Esophagus muscularis mucosa (tissue), 4 donors: ENCODE measurements at regions not wholly inside any gene's neighbourhood (a gene's known extent, or its start where the extent isn't known, plus 50 kb on each side); places are given as distances from the start of the nearest gene placed in this dataset.

Source experiments
- DNase-seq: peaks from one replicate; pipeline ENCODE4 v3.0.0-alpha.2; 2017; ENCODE audit errors: extremely low spot score
- H3K27ac ChIP-seq, 4 donors: fragments of 200-600 bp; sonication (generic); replicated peaks in 1 of 4; 1 replicate in 3 of 4; 2 replicates in 1 of 4; pipeline ENCODE4 v1.5.1; 2016 to 2019; ENCODE audit warnings: mild to moderate bottlenecking in 1 of 4
- H3K27me3 ChIP-seq, 4 donors: fragments of 200-600 bp; sonication (generic); one replicate each; pipeline versions ENCODE4 v1.5.1 to v1.6.0; 2016 to 2019
- H3K36me3 ChIP-seq, 4 donors: fragments of 200-600 bp; sonication (generic); one replicate each; pipeline ENCODE4 v1.5.1; 2016 to 2019
- H3K4me1 ChIP-seq, 4 donors: fragments of 200-600 bp; sonication (generic); one replicate each; pipeline ENCODE4 v1.5.1; 2016 to 2019
- H3K4me3 ChIP-seq, 4 donors: fragments of 200-600 bp; sonication (generic); 1 replicate in 2 of 4; 2 replicates in 2 of 4; pipeline ENCODE4 v1.5.1; 2016 to 2019; ENCODE audit warnings: mild to moderate bottlenecking in 4 of 4, moderate library complexity in 1 of 4
- H3K9me3 ChIP-seq, 4 donors: fragments of 200-600 bp; sonication (generic); 1 replicate in 3 of 4; 2 replicates in 1 of 4; pipeline ENCODE4 v1.5.1; 2016 to 2019
- EP300 ChIP-seq: sonication (generic); formaldehyde crosslinking; IDR thresholded peaks from one replicate; pipeline ENCODE4 v1.6.1; 2017; ENCODE audit warnings: antibody characterized with exemption
- POLR2A ChIP-seq: fragments of 450-650 bp; IDR thresholded peaks from one replicate; pipeline ENCODE4 v1.6.1; 2017; ENCODE audit warnings: antibody characterized with exemption, moderate library complexity, mild to moderate bottlenecking, low read depth
- POLR2AphosphoS5 ChIP-seq, 2 donors: sonication (generic); formaldehyde crosslinking; IDR thresholded peaks; one replicate each; pipeline ENCODE4 v1.6.1; 2017; ENCODE audit warnings: antibody characterized with exemption in 2 of 2
- WGBS: methylation state at CpG from one replicate; pipeline ENCODE4 v1.1.5; 2018; 5-methylcytosine and 5-hydroxymethylcytosine counted together
- intact Hi-C: fragments of 100-400 bp; cut with DNase I; formaldehyde crosslinking; loops from one replicate; pipeline ENCODE4 v1.15.1; 2023
- TF ChIP-seq, protein P1 (sequence below), 3 experiments: fragments of 200-600 bp in 2 of 3; fragments of 450-650 bp in 1 of 3; sonication (generic) in 2 of 3; IDR thresholded peaks; one replicate each; pipeline ENCODE4 v1.5.1; 2017 to 2019; ENCODE audit warnings: antibody characterized with exemption in 3 of 3, mild to moderate bottlenecking in 2 of 3, moderate library complexity in 1 of 3

DNA sequence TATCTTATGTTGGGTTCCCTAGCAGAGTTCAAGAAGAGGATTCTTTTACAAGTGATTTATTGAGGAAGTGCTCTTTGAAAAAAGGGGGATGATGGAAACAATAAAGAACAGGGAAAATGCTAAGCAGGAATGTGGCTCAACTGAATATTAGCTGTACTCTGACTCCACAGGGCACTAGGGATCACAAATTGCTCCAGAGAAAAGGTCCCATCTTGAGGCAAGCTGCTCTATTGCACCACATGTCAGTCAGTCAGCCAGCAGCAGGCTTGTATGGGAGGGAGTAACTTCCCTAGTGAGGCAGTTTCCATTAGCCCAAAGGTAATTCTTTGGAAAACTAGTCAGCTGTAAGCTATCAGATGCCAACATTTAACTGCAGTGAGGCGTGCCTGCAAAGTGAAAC lies 73.3 kb upstream of the FNDC3A start:
- WGBS: 30% methylated on average over 1 of the region's 1 CpG
- Histone ChIP-seq H3K9me3 (no peaks in the 10 kb centered on the region), H3K4me3 (no peak overlapping the region), H3K36me3 (no peaks in the 10 kb centered on the region), H3K4me1 (no peaks in the 10 kb centered on the region), H3K27me3 (peaks cover 0 to 8% (median 0%) of the 10 kb centered on the region in 4 donors), H3K27ac (no peak overlapping the region)
- intact Hi-C loops: no loop called here
- DNase-seq: no peak
- TF ChIP-seq EP300: no peak

DNA sequence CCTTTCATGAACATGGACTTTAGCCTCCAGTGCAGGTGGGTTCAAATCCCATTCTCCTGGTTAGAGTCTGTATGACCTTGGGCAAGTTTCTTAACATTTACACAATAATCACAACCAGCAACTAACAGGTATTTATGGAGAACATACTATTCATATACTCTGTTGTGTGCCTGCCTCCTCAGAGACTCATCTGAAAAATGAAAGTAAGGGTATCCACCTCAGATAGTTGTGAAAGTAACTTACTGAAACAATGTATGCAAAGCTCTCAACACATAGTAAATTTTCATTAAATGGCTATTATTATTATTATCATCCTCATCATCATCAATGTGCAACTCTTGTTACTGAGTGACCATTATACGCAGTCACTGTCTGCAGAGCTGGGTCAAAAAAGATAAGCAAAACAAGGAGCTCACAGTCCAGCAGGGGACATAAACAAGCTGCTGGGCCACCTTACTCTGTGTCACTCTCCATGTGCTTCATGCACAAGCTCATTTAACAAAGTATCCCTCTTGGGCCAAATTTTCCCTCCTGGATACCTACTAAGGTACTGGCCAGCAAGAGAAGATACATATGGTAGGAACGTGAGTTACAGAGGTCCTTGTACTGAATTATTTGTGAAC lies 70.9 kb upstream of the FNDC3A start:
- peaks cover 0 to 6% (median 2%) of the 10 kb centered on the region in 4 donors for H3K4me1 ChIP-seq
- no peak overlapping the region for H3K27ac ChIP-seq
- intact Hi-C loops: no loop called here

DNA sequence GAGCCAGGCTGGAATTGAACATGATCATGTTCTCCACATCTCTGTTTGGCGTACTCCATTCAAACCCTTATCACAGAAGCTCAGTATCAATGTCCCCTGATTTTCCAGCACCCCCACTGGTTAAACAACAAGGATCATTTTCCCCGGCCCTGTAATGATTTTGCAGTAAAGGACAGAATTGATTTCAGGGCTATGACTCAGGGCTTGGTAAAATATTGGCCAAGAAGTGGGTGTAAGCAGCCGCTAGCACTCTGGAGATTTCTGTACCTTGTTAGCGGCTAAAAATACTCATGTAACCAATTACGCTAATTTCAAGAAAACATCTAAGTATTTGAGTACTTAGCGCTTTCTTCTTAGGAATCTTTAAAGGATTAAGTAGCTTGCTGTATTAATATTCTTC lies 69.5 kb upstream of the FNDC3A start:
- Histone ChIP-seq H3K27me3 (no peaks in the 10 kb centered on the region), H3K4me1 (peaks cover 0 to 6% (median 2%) of the 10 kb centered on the region in 4 donors), H3K36me3 (no peaks in the 10 kb centered on the region), H3K27ac (no peak overlapping the region), H3K4me3 (no peak overlapping the region), H3K9me3 (no peaks in the 10 kb centered on the region)
- intact Hi-C loops: no loop called here
- DNase-seq: no peak
- WGBS: 93% methylated on average over 6 of the region's 6 CpGs
- TF ChIP-seq POLR2A (no peak), POLR2AphosphoS5 (IDR thresholded peaks at IDR 0.05) (no peak), EP300 (no peak)
- TF ChIP-seq, protein P1, sequence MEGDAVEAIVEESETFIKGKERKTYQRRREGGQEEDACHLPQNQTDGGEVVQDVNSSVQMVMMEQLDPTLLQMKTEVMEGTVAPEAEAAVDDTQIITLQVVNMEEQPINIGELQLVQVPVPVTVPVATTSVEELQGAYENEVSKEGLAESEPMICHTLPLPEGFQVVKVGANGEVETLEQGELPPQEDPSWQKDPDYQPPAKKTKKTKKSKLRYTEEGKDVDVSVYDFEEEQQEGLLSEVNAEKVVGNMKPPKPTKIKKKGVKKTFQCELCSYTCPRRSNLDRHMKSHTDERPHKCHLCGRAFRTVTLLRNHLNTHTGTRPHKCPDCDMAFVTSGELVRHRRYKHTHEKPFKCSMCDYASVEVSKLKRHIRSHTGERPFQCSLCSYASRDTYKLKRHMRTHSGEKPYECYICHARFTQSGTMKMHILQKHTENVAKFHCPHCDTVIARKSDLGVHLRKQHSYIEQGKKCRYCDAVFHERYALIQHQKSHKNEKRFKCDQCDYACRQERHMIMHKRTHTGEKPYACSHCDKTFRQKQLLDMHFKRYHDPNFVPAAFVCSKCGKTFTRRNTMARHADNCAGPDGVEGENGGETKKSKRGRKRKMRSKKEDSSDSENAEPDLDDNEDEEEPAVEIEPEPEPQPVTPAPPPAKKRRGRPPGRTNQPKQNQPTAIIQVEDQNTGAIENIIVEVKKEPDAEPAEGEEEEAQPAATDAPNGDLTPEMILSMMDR (IDR thresholded peaks at IDR 0.05): no peak

More for the DNA sequence above, 70.9 kb upstream of the FNDC3A start:
- DNase-seq: no peak
- Histone ChIP-seq H3K4me3 (no peak overlapping the region), H3K27me3 (no peaks in the 10 kb centered on the region), H3K36me3 (no peaks in the 10 kb centered on the region), H3K9me3 (no peaks in the 10 kb centered on the region)
- WGBS: 90% methylated on average over 2 of the region's 2 CpGs
- no peak for TF ChIP-seq EP300
- TF ChIP-seq POLR2A: no peak
- no peak for TF ChIP-seq POLR2AphosphoS5 (IDR thresholded peaks at IDR 0.05)
- TF ChIP-seq, protein P1 (IDR thresholded peaks at IDR 0.05): no peak

DNA sequence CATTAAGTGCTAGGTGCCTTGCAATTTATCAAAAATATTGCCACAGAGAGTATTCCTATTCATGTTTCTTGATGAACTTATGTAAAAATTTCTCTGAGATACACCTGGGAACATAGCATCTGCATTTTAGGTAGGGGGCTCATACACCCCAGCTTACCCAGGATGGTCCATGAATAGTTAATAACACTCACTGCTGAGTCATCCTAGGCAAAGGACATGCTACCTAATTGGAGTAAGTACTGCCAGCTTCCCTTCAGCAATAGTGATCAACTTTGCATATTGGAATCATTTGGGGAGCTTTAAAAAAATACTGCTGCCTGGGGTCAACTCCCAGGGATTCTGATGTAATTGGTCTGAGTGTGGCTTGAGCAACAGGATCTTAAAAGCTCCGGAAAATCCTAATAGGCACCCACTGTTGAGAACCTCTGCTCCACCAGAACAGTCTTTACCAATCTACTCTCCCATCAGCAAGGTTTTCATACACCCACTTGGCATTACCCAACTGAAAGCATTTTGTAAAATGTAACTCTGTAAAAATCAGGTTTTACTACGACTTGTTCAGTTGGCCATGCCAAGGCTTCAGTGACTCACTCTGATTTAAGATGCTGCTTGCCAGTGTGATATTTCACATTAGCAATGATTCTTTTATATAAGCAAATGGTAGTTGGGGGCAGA lies 67.2 kb upstream of the FNDC3A start:
- TF ChIP-seq EP300 (no peak), POLR2A (no peak), POLR2AphosphoS5 (IDR thresholded peaks at IDR 0.05) (no peak)
- TF ChIP-seq, protein P1 (IDR thresholded peaks at IDR 0.05): no peak
- no peaks in the 10 kb centered on the region for H3K9me3 ChIP-seq
- H3K27me3 ChIP-seq: no peaks in the 10 kb centered on the region
- H3K27ac ChIP-seq: no peak overlapping the region
- DNase-seq: no peak
- no peaks in the 10 kb centered on the region for H3K36me3 ChIP-seq
- peaks cover 0 to 6% (median 2%) of the 10 kb centered on the region in 4 donors for H3K4me1 ChIP-seq
- H3K4me3 ChIP-seq: no peak overlapping the region
- intact Hi-C loops: no loop called here
- WGBS: 73% methylated on average over 2 of the region's 2 CpGs

DNA sequence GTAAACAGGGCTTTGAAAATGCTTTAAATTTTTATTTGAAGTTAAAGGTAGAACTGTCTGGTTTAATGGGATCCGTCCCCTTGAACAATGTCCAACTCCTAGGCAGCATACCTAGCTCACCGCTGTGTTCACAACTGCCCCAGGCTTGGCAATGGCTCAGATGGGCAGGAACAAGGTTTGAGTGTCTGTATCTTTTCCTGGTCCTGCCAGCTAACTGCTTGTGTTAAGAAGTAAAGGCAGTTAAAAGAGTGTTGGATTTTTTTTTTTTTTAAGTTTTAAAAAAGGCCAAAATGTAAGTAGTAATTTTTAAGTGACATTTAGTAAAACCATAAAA lies 66.7 kb upstream of the FNDC3A start:
- WGBS: 56% methylated on average over 2 of the region's 2 CpGs
- Histone ChIP-seq H3K9me3 (no peaks in the 10 kb centered on the region), H3K4me3 (no peak overlapping the region), H3K4me1 (peaks cover 0 to 6% (median 2%) of the 10 kb centered on the region in 4 donors), H3K36me3 (no peaks in the 10 kb centered on the region), H3K27ac (no peak overlapping the region), H3K27me3 (no peaks in the 10 kb centered on the region)
- DNase-seq: no peak
- TF ChIP-seq EP300: no peak
- TF ChIP-seq, protein P1 (IDR thresholded peaks at IDR 0.05): no peak
- no peak for TF ChIP-seq POLR2AphosphoS5 (IDR thresholded peaks at IDR 0.05)
- no peak for TF ChIP-seq POLR2A
- intact Hi-C loops: no loop called here
